T-cell (primary cell): ENCODE measurements at regions not wholly inside any gene's neighbourhood (a gene's known extent, or its start where the extent isn't known, plus 50 kb on each side); places are given as distances from the start of the nearest gene placed in this dataset.

Experiments used
- ATAC-seq, 4 experiments: fragments of 200-7000 bp in 3 of 4; fragments of 150-1000 bp in 1 of 4; cut with Tn5 transposase; replicated peaks in 1 of 4; 1 replicate in 3 of 4; 2 replicates in 1 of 4; pipeline ENCODE4 v1.10.0; 2021; ENCODE audit warnings: moderate library complexity in 3 of 4, mild to moderate bottlenecking in 2 of 4, moderate number of reproducible peaks in 1 of 4
- CTCF ChIA-PET, 2 donors: fragments of 300-600 bp; sonication (Branson Sonifier 250); formaldehyde crosslinking; loops; one replicate each; lab custom pipeline; 2022; ENCODE audit warnings: antibody characterized with exemption in 2 of 2; lab: Charles Lee
- POLR2A ChIA-PET, 2 donors: fragments of 300-600 bp; sonication (Branson Sonifier 250); formaldehyde crosslinking; loops; one replicate each; lab custom pipeline; 2022; ENCODE audit warnings: antibody characterized with exemption in 2 of 2; lab: Charles Lee
- DNase-seq, 35 experiments: peaks; one replicate each; pipeline versions ENCODE4 v3.0.0 to v3.0.0-alpha.2; 2013 to 2023
- H3K27ac ChIP-seq: one replicate; pipeline ENCODE4 v1.5.1; 2013; ENCODE audit warnings: low read length
- H3K27me3 ChIP-seq, 2 experiments: replicated peaks in 1 of 2; 1 replicate in 1 of 2; 2 replicates in 1 of 2; pipeline versions ENCODE4 v1.6.1 to v1.7.0; 2013; ENCODE audit warnings: low read length in 1 of 2, mixed read lengths in 1 of 2; ENCODE audit not compliant: control insufficient read depth in 2 of 2, insufficient read depth in 2 of 2; ENCODE audit errors: extremely low read depth in 1 of 2
- H3K36me3 ChIP-seq, 2 donors: 1 replicate in 1 of 2; 2 replicates in 1 of 2; pipeline versions ENCODE4 v1.6.1 to v1.7.0; 2013; ENCODE audit warnings: low read length in 1 of 2; ENCODE audit not compliant: control insufficient read depth in 2 of 2, insufficient read depth in 1 of 2; ENCODE audit errors: extremely low read depth in 1 of 2
- H3K4me1 ChIP-seq, 2 experiments: 1 replicate in 1 of 2; 2 replicates in 1 of 2; pipeline versions ENCODE4 v1.6.1 to v1.7.0; 2013; ENCODE audit warnings: low read length in 2 of 2, mixed read lengths in 1 of 2; ENCODE audit not compliant: insufficient read depth in 2 of 2, control insufficient read depth in 1 of 2; ENCODE audit errors: extremely low read depth in 1 of 2
- H3K4me3 ChIP-seq, 2 donors: 1 replicate in 1 of 2; 2 replicates in 1 of 2; pipeline versions ENCODE4 v1.5.1 to v1.7.0; 2013; ENCODE audit warnings: mild to moderate bottlenecking in 2 of 2, low read length in 1 of 2, moderate library complexity in 1 of 2; ENCODE audit not compliant: control insufficient read depth in 1 of 2; ENCODE audit errors: extremely low read depth in 1 of 2
- H3K9me3 ChIP-seq: 2 replicates; pipeline ENCODE4 v1.7.0; 2013
- H3K27ac Mint-ChIP-seq, 2 donors: one replicate each; pipeline ENCODE4 v1.8.0; 2020 to 2021; ENCODE audit warnings: mild to moderate bottlenecking in 2 of 2, mixed read lengths in 2 of 2
- H3K27me3 Mint-ChIP-seq, 2 donors: one replicate each; pipeline ENCODE4 v1.8.0; 2021 to 2022; ENCODE audit warnings: mixed read lengths in 2 of 2
- H3K36me3 Mint-ChIP-seq: one replicate; pipeline ENCODE4 v1.8.0; 2021; ENCODE audit warnings: mixed read lengths
- H3K4me1 Mint-ChIP-seq, 3 donors: one replicate each; pipeline ENCODE4 v1.8.0; 2020 to 2022; ENCODE audit warnings: mixed read lengths in 3 of 3, mild to moderate bottlenecking in 1 of 3
- H3K4me3 Mint-ChIP-seq, 3 donors: one replicate each; pipeline ENCODE4 v1.8.0; 2020 to 2022; ENCODE audit warnings: mild to moderate bottlenecking in 3 of 3, mixed read lengths in 3 of 3, moderate library complexity in 3 of 3
- H3K9me3 Mint-ChIP-seq, 3 donors: one replicate each; pipeline ENCODE4 v1.8.0; 2020 to 2022; ENCODE audit warnings: mixed read lengths in 3 of 3
- WGBS: methylation state at CpG from one replicate; pipeline ENCODE4 v1.1.5; 2013; ENCODE audit warnings: missing lambda C conversion rate; ENCODE audit not compliant: insufficient coverage; 5-methylcytosine and 5-hydroxymethylcytosine counted together

GRCh38 chr14:87045956-87046355, 947.0 kb downstream of the GALC start:
- ChIA-PET POLR2A (no interaction called here), CTCF (no interaction called here)
- Histone ChIP-seq H3K4me3 (no peak overlapping the region), H3K4me1 (no peaks in the 10 kb centered on the region), H3K36me3 (no peaks in the 10 kb centered on the region), H3K9me3 (no peaks in the 10 kb centered on the region), H3K27ac (no peak overlapping the region), H3K27me3 (no peaks in the 10 kb centered on the region)
- Mint-ChIP-seq H3K27me3 (no peaks in the 10 kb centered on the region), H3K27ac (no peak overlapping the region), H3K9me3 (peaks cover 5 to 16% (median 9%) of the 10 kb centered on the region in 3 donors), H3K36me3 (no peaks in the 10 kb centered on the region), H3K4me1 (no peaks in the 10 kb centered on the region), H3K4me3 (no peak overlapping the region)
- 100% methylated on average over 1 of the region's 5 CpGs for WGBS
- ATAC-seq = no peak
- no peak for DNase-seq

GRCh38 chr14:87045246-87045645, 947.7 kb downstream of the GALC start:
- H3K27ac Mint-ChIP-seq = no peak overlapping the region

GRCh38 chr14:87044807-87045206, 948.2 kb downstream of the GALC start:
- ChIA-PET CTCF (no interaction called here), POLR2A (no interaction called here)
- Histone ChIP-seq H3K9me3 (no peaks in the 10 kb centered on the region), H3K27ac (no peak overlapping the region), H3K36me3 (no peaks in the 10 kb centered on the region), H3K27me3 (no peaks in the 10 kb centered on the region), H3K4me1 (no peaks in the 10 kb centered on the region), H3K4me3 (no peak overlapping the region)
- no peak for DNase-seq
- Mint-ChIP-seq H3K4me1 (no peaks in the 10 kb centered on the region), H3K27ac (no peak overlapping the region), H3K36me3 (no peaks in the 10 kb centered on the region), H3K27me3 (no peaks in the 10 kb centered on the region), H3K4me3 (no peak overlapping the region), H3K9me3 (peaks cover 10 to 19% (median 12%) of the 10 kb centered on the region in 3 donors)
- 44% methylated on average over 1 of the region's 1 CpG for WGBS
- no peak for ATAC-seq

More at GRCh38 chr14:87045246-87045645, 947.7 kb downstream of the GALC start:
- Mint-ChIP-seq H3K27me3 (no peaks in the 10 kb centered on the region), H3K36me3 (no peaks in the 10 kb centered on the region), H3K9me3 (peaks cover 7 to 19% (median 9%) of the 10 kb centered on the region in 3 donors), H3K4me3 (no peak overlapping the region), H3K4me1 (no peaks in the 10 kb centered on the region)
- Histone ChIP-seq H3K27ac (no peak overlapping the region), H3K4me1 (no peaks in the 10 kb centered on the region), H3K4me3 (no peak overlapping the region), H3K9me3 (no peaks in the 10 kb centered on the region), H3K36me3 (no peaks in the 10 kb centered on the region), H3K27me3 (no peaks in the 10 kb centered on the region)
- DNase-seq (no peak), ATAC-seq (no peak)
- WGBS = 75% methylated on average over 2 of the region's 3 CpGs
- ChIA-PET CTCF (no interaction called here), POLR2A (no interaction called here)

GRCh38 chr14:87043667-87044200, 949.2 kb downstream of the GALC start:
- DNase-seq = no peak
- Histone ChIP-seq H3K4me3 (no peak overlapping the region), H3K27me3 (no peaks in the 10 kb centered on the region), H3K27ac (no peak overlapping the region), H3K9me3 (no peaks in the 10 kb centered on the region), H3K36me3 (no peaks in the 10 kb centered on the region), H3K4me1 (no peaks in the 10 kb centered on the region)
- 50% methylated on average over 1 of the region's 4 CpGs for WGBS
- Mint-ChIP-seq H3K27ac (no peak overlapping the region), H3K27me3 (no peaks in the 10 kb centered on the region), H3K4me1 (no peaks in the 10 kb centered on the region), H3K9me3 (peaks cover 10 to 19% (median 18%) of the 10 kb centered on the region in 3 donors), H3K4me3 (no peak overlapping the region), H3K36me3 (no peaks in the 10 kb centered on the region)
- ATAC-seq = no peak
- ChIA-PET POLR2A (interaction anchor here in 1 of 2 donors (0.8 kb wide), 1 partner anchor 148 kb away, joined by 3 read pairs; no protein-coding TSS in a partner anchor), CTCF (no interaction called here)

GRCh38 chr14:87042354-87042753, 950.6 kb downstream of the GALC start:
- 100% methylated on average over 2 of the region's 4 CpGs for WGBS
- Mint-ChIP-seq H3K36me3 (no peaks in the 10 kb centered on the region), H3K9me3 (peaks cover 10 to 19% (median 17%) of the 10 kb centered on the region in 3 donors), H3K27ac (no peak overlapping the region), H3K27me3 (no peaks in the 10 kb centered on the region), H3K4me1 (no peaks in the 10 kb centered on the region), H3K4me3 (no peak overlapping the region)
- DNase-seq (no peak), ATAC-seq (no peak)
- H3K36me3 ChIP-seq = no peaks in the 10 kb centered on the region
- CTCF ChIA-PET = no interaction called here
- H3K4me3 ChIP-seq = no peak overlapping the region
- POLR2A ChIA-PET = no interaction called here
- no peaks in the 10 kb centered on the region for H3K4me1 ChIP-seq
- H3K27me3 ChIP-seq = no peaks in the 10 kb centered on the region
- peaks cover 2% of the 10 kb centered on the region for H3K9me3 ChIP-seq
- no peak overlapping the region for H3K27ac ChIP-seq

GRCh38 chr14:87041290-87042020, 951.5 kb downstream of the GALC start:
- H3K9me3 ChIP-seq = peaks cover 2% of the 10 kb centered on the region
- WGBS = no CpG with 5 or more reads among the region's 7 CpGs
- Mint-ChIP-seq H3K4me1 (no peaks in the 10 kb centered on the region), H3K27ac (no peak overlapping the region), H3K36me3 (no peaks in the 10 kb centered on the region), H3K27me3 (no peaks in the 10 kb centered on the region), H3K4me3 (no peak overlapping the region), H3K9me3 (peaks cover 10 to 17% (median 15%) of the 10 kb centered on the region in 3 donors)
- no peaks in the 10 kb centered on the region for H3K27me3 ChIP-seq
- no peaks in the 10 kb centered on the region for H3K4me1 ChIP-seq
- no peak for ATAC-seq
- ChIA-PET CTCF (no interaction called here), POLR2A (no interaction called here)
- DNase-seq = no peak
- H3K27ac ChIP-seq = no peak overlapping the region
- H3K36me3 ChIP-seq = no peaks in the 10 kb centered on the region
- H3K4me3 ChIP-seq = no peak overlapping the region
